ENCODE measurements at regions not wholly inside any gene's neighbourhood (a gene's known extent, or its start where the extent isn't known, plus 50 kb on each side); places are given as distances from the start of the nearest gene placed in this dataset.

- Histone ChIP-seq H3K27me3 (ENCODE audit: low read depth, low read length) (no peaks in the 10 kb centered on the region), H3K4me3 (ENCODE audit: low read depth in 1 of 2, low read length in 2 of 2) (no peak overlapping the region), H3K9me3 (ENCODE audit: control insufficient read depth in 1 of 2, low read length in 2 of 2) (no peaks in the 10 kb centered on the region), H3K4me1 (ENCODE audit: control insufficient read depth in 1 of 2, insufficient read depth in 2 of 2, low read length in 2 of 2) (peaks cover 0 to 7% of the 10 kb centered on the region in 2 donors), H3K36me3 (ENCODE audit: control insufficient read depth in 1 of 2, insufficient read depth in 2 of 2, low read length in 2 of 2) (no peaks in the 10 kb centered on the region), H3K27ac (ENCODE audit: low read length) (no peak overlapping the region)
These were observed 94.5 kb downstream of the RDH14 start for GRCh38 chr2:18465979-18466378.

GRCh38 chr2:18464913-18465312 lies 95.5 kb downstream of the RDH14 start:
- Histone ChIP-seq H3K27me3 (ENCODE audit: low read depth, low read length) (no peaks in the 10 kb centered on the region), H3K36me3 (ENCODE audit: control insufficient read depth in 1 of 2, insufficient read depth in 2 of 2, low read length in 2 of 2) (no peaks in the 10 kb centered on the region), H3K9me3 (ENCODE audit: control insufficient read depth in 1 of 2, low read length in 2 of 2) (no peaks in the 10 kb centered on the region), H3K27ac (ENCODE audit: low read length) (no peak overlapping the region), H3K4me1 (ENCODE audit: control insufficient read depth in 1 of 2, insufficient read depth in 2 of 2, low read length in 2 of 2) (peaks cover 0 to 7% of the 10 kb centered on the region in 2 donors), H3K4me3 (ENCODE audit: low read depth in 1 of 2, low read length in 2 of 2) (no peak overlapping the region)

GRCh38 chr2:18456026-18456425 lies 104.4 kb downstream of the RDH14 start:
- H3K36me3 ChIP-seq (ENCODE audit: control insufficient read depth in 1 of 2, insufficient read depth in 2 of 2, low read length in 2 of 2) = peaks cover 0 to 5% of the 10 kb centered on the region in 2 donors
- H3K27ac ChIP-seq (ENCODE audit: low read length) = no peak overlapping the region
- H3K27me3 ChIP-seq (ENCODE audit: low read depth, low read length) = no peaks in the 10 kb centered on the region
- H3K4me1 ChIP-seq (ENCODE audit: control insufficient read depth in 1 of 2, insufficient read depth in 2 of 2, low read length in 2 of 2) = peaks cover 4 to 21% of the 10 kb centered on the region in 2 donors
- H3K9me3 ChIP-seq (ENCODE audit: control insufficient read depth in 1 of 2, low read length in 2 of 2) = no peaks in the 10 kb centered on the region
- H3K4me3 ChIP-seq (ENCODE audit: low read depth in 1 of 2, low read length in 2 of 2) = no peak overlapping the region

GRCh38 chr2:18455236-18455862 lies 105.1 kb downstream of the RDH14 start:
- H3K4me1 ChIP-seq (ENCODE audit: control insufficient read depth in 1 of 2, insufficient read depth in 2 of 2, low read length in 2 of 2) = peaks cover 4 to 21% of the 10 kb centered on the region in 2 donors
- no peak overlapping the region for H3K4me3 ChIP-seq (ENCODE audit: low read depth in 1 of 2, low read length in 2 of 2)
- H3K27ac ChIP-seq (ENCODE audit: low read length) = no peak overlapping the region

GRCh38 chr2:18454692-18455235 lies 105.7 kb downstream of the RDH14 start:
- Histone ChIP-seq H3K4me1 (ENCODE audit: control insufficient read depth in 1 of 2, insufficient read depth in 2 of 2, low read length in 2 of 2) (peaks cover 4 to 21% of the 10 kb centered on the region in 2 donors), H3K27me3 (ENCODE audit: low read depth, low read length) (no peaks in the 10 kb centered on the region), H3K36me3 (ENCODE audit: control insufficient read depth in 1 of 2, insufficient read depth in 2 of 2, low read length in 2 of 2) (peaks cover 0 to 5% of the 10 kb centered on the region in 2 donors), H3K4me3 (ENCODE audit: low read depth in 1 of 2, low read length in 2 of 2) (no peak overlapping the region), H3K27ac (ENCODE audit: low read length) (no peak overlapping the region), H3K9me3 (ENCODE audit: control insufficient read depth in 1 of 2, low read length in 2 of 2) (no peaks in the 10 kb centered on the region)

More at GRCh38 chr2:18455236-18455862, 105.1 kb downstream of the RDH14 start:
- Histone ChIP-seq H3K27me3 (ENCODE audit: low read depth, low read length) (no peaks in the 10 kb centered on the region), H3K9me3 (ENCODE audit: control insufficient read depth in 1 of 2, low read length in 2 of 2) (no peaks in the 10 kb centered on the region), H3K36me3 (ENCODE audit: control insufficient read depth in 1 of 2, insufficient read depth in 2 of 2, low read length in 2 of 2) (peaks cover 0 to 5% of the 10 kb centered on the region in 2 donors)

- Histone ChIP-seq H3K27me3 (ENCODE audit: low read depth, low read length) (no peaks in the 10 kb centered on the region), H3K27ac (ENCODE audit: low read length) (no peak overlapping the region), H3K4me1 (ENCODE audit: control insufficient read depth in 1 of 2, insufficient read depth in 2 of 2, low read length in 2 of 2) (peaks cover 5 to 18% of the 10 kb centered on the region in 2 donors), H3K4me3 (ENCODE audit: low read depth in 1 of 2, low read length in 2 of 2) (no peak overlapping the region), H3K36me3 (ENCODE audit: control insufficient read depth in 1 of 2, insufficient read depth in 2 of 2, low read length in 2 of 2) (no peaks in the 10 kb centered on the region), H3K9me3 (ENCODE audit: control insufficient read depth in 1 of 2, low read length in 2 of 2) (no peaks in the 10 kb centered on the region)
These were observed 113.7 kb downstream of the RDH14 start for GRCh38 chr2:18446715-18447114.

GRCh38 chr2:18445433-18446320 lies 114.8 kb downstream of the RDH14 start:
- peaks cover 5 to 18% of the 10 kb centered on the region in 2 donors for H3K4me1 ChIP-seq (ENCODE audit: control insufficient read depth in 1 of 2, insufficient read depth in 2 of 2, low read length in 2 of 2)
- H3K27ac ChIP-seq (ENCODE audit: low read length) = no peak overlapping the region
- no peaks in the 10 kb centered on the region for H3K36me3 ChIP-seq (ENCODE audit: control insufficient read depth in 1 of 2, insufficient read depth in 2 of 2, low read length in 2 of 2)
- H3K9me3 ChIP-seq (ENCODE audit: control insufficient read depth in 1 of 2, low read length in 2 of 2) = no peaks in the 10 kb centered on the region
- H3K4me3 ChIP-seq (ENCODE audit: low read depth in 1 of 2, low read length in 2 of 2) = no peak overlapping the region
- no peaks in the 10 kb centered on the region for H3K27me3 ChIP-seq (ENCODE audit: low read depth, low read length)

GRCh38 chr2:18444806-18445205 lies 115.6 kb downstream of the RDH14 start:
- no peaks in the 10 kb centered on the region for H3K9me3 ChIP-seq (ENCODE audit: control insufficient read depth in 1 of 2, low read length in 2 of 2)
- H3K36me3 ChIP-seq (ENCODE audit: control insufficient read depth in 1 of 2, insufficient read depth in 2 of 2, low read length in 2 of 2) = no peaks in the 10 kb centered on the region
- H3K4me1 ChIP-seq (ENCODE audit: control insufficient read depth in 1 of 2, insufficient read depth in 2 of 2, low read length in 2 of 2) = peaks cover 5 to 18% of the 10 kb centered on the region in 2 donors
- H3K4me3 ChIP-seq (ENCODE audit: low read depth in 1 of 2, low read length in 2 of 2) = no peak overlapping the region
- H3K27ac ChIP-seq (ENCODE audit: low read length) = no peak overlapping the region
- H3K27me3 ChIP-seq (ENCODE audit: low read depth, low read length) = no peaks in the 10 kb centered on the region

GRCh38 chr2:18441583-18441982 lies 118.9 kb downstream of the RDH14 start:
- Histone ChIP-seq H3K4me3 (ENCODE audit: low read depth in 1 of 2, low read length in 2 of 2) (no peak overlapping the region), H3K27ac (ENCODE audit: low read length) (no peak overlapping the region), H3K36me3 (ENCODE audit: control insufficient read depth in 1 of 2, insufficient read depth in 2 of 2, low read length in 2 of 2) (no peaks in the 10 kb centered on the region), H3K27me3 (ENCODE audit: low read depth, low read length) (no peaks in the 10 kb centered on the region), H3K4me1 (ENCODE audit: control insufficient read depth in 1 of 2, insufficient read depth in 2 of 2, low read length in 2 of 2) (peaks cover 5 to 17% of the 10 kb centered on the region in 2 donors), H3K9me3 (ENCODE audit: control insufficient read depth in 1 of 2, low read length in 2 of 2) (no peaks in the 10 kb centered on the region)

- Histone ChIP-seq H3K4me1 (ENCODE audit: control insufficient read depth in 1 of 2, insufficient read depth in 2 of 2, low read length in 2 of 2) (peaks cover 3 to 10% of the 10 kb centered on the region in 2 donors), H3K36me3 (ENCODE audit: control insufficient read depth in 1 of 2, insufficient read depth in 2 of 2, low read length in 2 of 2) (no peaks in the 10 kb centered on the region), H3K9me3 (ENCODE audit: control insufficient read depth in 1 of 2, low read length in 2 of 2) (no peaks in the 10 kb centered on the region), H3K27ac (ENCODE audit: low read length) (no peak overlapping the region), H3K27me3 (ENCODE audit: low read depth, low read length) (no peaks in the 10 kb centered on the region), H3K4me3 (ENCODE audit: low read depth in 1 of 2, low read length in 2 of 2) (no peak overlapping the region)
These were observed 119.7 kb downstream of the RDH14 start for GRCh38 chr2:18440777-18441176.

- Histone ChIP-seq H3K9me3 (ENCODE audit: control insufficient read depth in 1 of 2, low read length in 2 of 2) (no peaks in the 10 kb centered on the region), H3K4me3 (ENCODE audit: low read depth in 1 of 2, low read length in 2 of 2) (no peak overlapping the region), H3K27ac (ENCODE audit: low read length) (no peak overlapping the region), H3K36me3 (ENCODE audit: control insufficient read depth in 1 of 2, insufficient read depth in 2 of 2, low read length in 2 of 2) (no peaks in the 10 kb centered on the region), H3K4me1 (ENCODE audit: control insufficient read depth in 1 of 2, insufficient read depth in 2 of 2, low read length in 2 of 2) (peaks cover 0 to 8% of the 10 kb centered on the region in 2 donors), H3K27me3 (ENCODE audit: low read depth, low read length) (no peaks in the 10 kb centered on the region)
These were observed 120.3 kb downstream of the RDH14 start for GRCh38 chr2:18440141-18440661.

Measured in muscle layer of duodenum (tissue), 2 donors.